PC-9 (cell line): ENCODE measurements at regions not wholly inside any gene's neighbourhood (a gene's known extent, or its start where the extent isn't known, plus 50 kb on each side); places are given as distances from the start of the nearest gene placed in this dataset.

Experiments
- CTCF ChIP-seq: fragments of 200-600 bp; sonication (generic); conservative IDR thresholded peaks from 2 replicates; pipeline ENCODE4 v1.6.1; 2017; ENCODE audit warnings: mixed run types, antibody characterized with exemption, mild to moderate bottlenecking, moderate library complexity
- EZH2 ChIP-seq: fragments of 200-600 bp; sonication (generic); IDR thresholded peaks from 2 replicates; pipeline ENCODE4 v1.8.0; 2017; ENCODE audit warnings: antibody characterized with exemption, low read depth

- TF ChIP-seq CTCF (no peak), EZH2 (no peak)
These were observed 157.8 kb downstream of the CCDC34 start for GRCh38 chr11:27205250-27205649.
